Brain microvascular endothelial cell (primary cell): ENCODE measurements at regions not wholly inside any gene's neighbourhood (a gene's known extent, or its start where the extent isn't known, plus 50 kb on each side); places are given as distances from the start of the nearest gene placed in this dataset.

Experiments
- DNase-seq: peaks from one replicate; pipeline ENCODE4 v3.0.0-alpha.2; 2020
- H3K27ac ChIP-seq: fragments of 250-450 bp; sonication (Bioruptor Pico); 2 replicates; pipeline ENCODE4 v1.5.1; 2020; ENCODE audit warnings: mild to moderate bottlenecking, moderate library complexity
- H3K27me3 ChIP-seq: fragments of 250-450 bp; sonication (Bioruptor Pico); replicated peaks from 2 replicates; pipeline ENCODE4 v1.5.1; 2020; ENCODE audit warnings: mild to moderate bottlenecking
- H3K36me3 ChIP-seq: fragments of 250-450 bp; sonication (Bioruptor Pico); replicated peaks from 2 replicates; pipeline ENCODE4 v1.5.1; 2020; ENCODE audit warnings: mild to moderate bottlenecking
- H3K4me3 ChIP-seq: 2 replicates; pipeline ENCODE4 v1.5.1; 2011; ENCODE audit warnings: low read depth, mild to moderate bottlenecking, control low read depth, low read length, moderate library complexity
- CTCF ChIP-seq: IDR thresholded peaks from 2 replicates; pipeline ENCODE4 v1.5.1; 2011; ENCODE audit warnings: low read depth, mild to moderate bottlenecking, moderate library complexity, low read length, control low read depth, inconsistent platforms; ENCODE audit errors: missing control alignments
- in situ Hi-C: cut with HindIII; loops from 2 replicates; pipeline ENCODE4 v1.10.0; 2017; ENCODE audit warnings: low sequenced_read_pairs, low pct_ligation_motif_present

- TF ChIP-seq CTCF, result no peak
- in situ Hi-C loops, result no loop called here
- H3K27ac ChIP-seq, result no peak overlapping the region
- no peak overlapping the region for H3K4me3 ChIP-seq
- no peaks in the 10 kb centered on the region for H3K27me3 ChIP-seq
- no peaks in the 10 kb centered on the region for H3K36me3 ChIP-seq
- DNase-seq, result no peak
Observed at GRCh38 chr2:53549497-53549896, 218.1 kb upstream of the CHAC2 start.

- Histone ChIP-seq H3K4me3 (no peak overlapping the region), H3K27ac (no peak overlapping the region), H3K36me3 (no peaks in the 10 kb centered on the region), H3K27me3 (no peaks in the 10 kb centered on the region)
- DNase-seq, result no peak
- in situ Hi-C loops, result no loop called here
- TF ChIP-seq CTCF, result no peak
Observed at GRCh38 chr2:53545604-53546003, 222.0 kb upstream of the CHAC2 start.

DNA sequence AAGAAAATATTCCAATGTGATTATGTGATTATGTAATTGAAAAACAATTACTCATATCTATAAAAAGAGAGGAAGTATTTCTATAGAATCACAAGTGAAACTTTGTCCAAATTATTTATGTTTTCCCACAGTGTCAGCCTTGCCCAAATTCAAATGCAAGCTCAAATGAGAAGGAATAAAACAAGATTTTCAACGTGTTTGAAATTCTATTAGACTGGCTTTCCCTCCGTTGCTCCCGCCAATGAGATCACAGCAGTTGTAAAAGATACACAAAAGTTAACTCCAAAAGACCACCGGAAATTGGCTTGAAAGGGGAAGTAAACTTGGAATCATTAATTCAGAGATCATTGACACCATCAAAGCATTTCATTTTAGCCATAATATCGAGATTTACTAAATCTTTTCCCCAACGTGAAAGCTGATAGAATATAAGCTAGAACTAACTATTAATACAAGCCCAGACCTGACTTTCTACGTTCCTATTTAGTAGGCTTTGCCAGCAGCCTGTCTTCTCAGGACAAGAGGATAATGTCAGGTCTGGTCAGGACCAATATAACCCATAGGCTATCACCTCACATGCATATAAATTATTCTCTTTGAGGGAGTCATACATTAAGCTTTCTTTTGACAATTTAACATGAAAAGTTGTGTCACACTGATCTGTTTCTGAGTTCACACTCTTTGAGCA, 222.6 kb upstream of the CHAC2 start:
- no peak for DNase-seq
- TF ChIP-seq CTCF, result no peak
- Histone ChIP-seq H3K36me3 (no peaks in the 10 kb centered on the region), H3K27ac (no peak overlapping the region), H3K27me3 (no peaks in the 10 kb centered on the region), H3K4me3 (no peak overlapping the region)
- in situ Hi-C loops, result no loop called here

GRCh38 chr2:53543083-53543482, 224.5 kb upstream of the CHAC2 start:
- H3K4me3 ChIP-seq, result no peak overlapping the region
- DNase-seq, result no peak
- H3K27me3 ChIP-seq, result no peaks in the 10 kb centered on the region
- no peak overlapping the region for H3K27ac ChIP-seq
- no peaks in the 10 kb centered on the region for H3K36me3 ChIP-seq
- no peak for TF ChIP-seq CTCF
- in situ Hi-C loops, result no loop called here

- in situ Hi-C loops, result no loop called here
- TF ChIP-seq CTCF, result no peak
- Histone ChIP-seq H3K27me3 (no peaks in the 10 kb centered on the region), H3K4me3 (no peak overlapping the region), H3K36me3 (no peaks in the 10 kb centered on the region), H3K27ac (no peak overlapping the region)
- no peak for DNase-seq
Observed at GRCh38 chr2:53536583-53537361, 230.8 kb upstream of the CHAC2 start.
